ENCODE measurements at regions not wholly inside any gene's neighbourhood (a gene's known extent, or its start where the extent isn't known, plus 50 kb on each side); places are given as distances from the start of the nearest gene placed in this dataset.

DNA sequence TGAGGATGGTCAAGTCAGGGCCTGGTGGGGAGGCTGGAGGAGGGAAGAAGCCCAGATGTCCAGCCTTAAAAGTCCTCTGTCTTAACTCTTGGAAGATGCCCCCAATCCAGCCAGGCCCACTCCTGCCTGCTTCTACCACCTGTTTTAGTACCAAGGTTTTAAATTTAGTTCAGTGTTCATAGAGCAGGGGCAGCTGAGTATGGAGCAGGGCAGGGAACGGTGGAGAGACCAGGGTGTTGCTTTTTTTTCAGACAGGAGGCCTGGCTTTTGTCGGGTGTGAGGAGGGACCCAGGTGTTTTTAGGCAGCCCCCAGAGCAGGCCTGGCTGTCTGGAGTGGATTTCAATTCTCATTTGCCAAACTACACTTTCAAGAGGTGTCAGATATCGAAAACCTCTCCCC is 278.8 kb downstream of the CDC5L start:
- H3K9me3 ChIP-seq (ENCODE audit: low read depth, low read length), result no peaks in the 10 kb centered on the region
- H2AFZ ChIP-seq (ENCODE audit: low read length), result no peak overlapping the region
- H3K27ac ChIP-seq (ENCODE audit: low read depth, low read length), result no peak overlapping the region
- DNase-seq (ENCODE audit: insufficient read length, low spot score, missing footprints), result no peak
- TF ChIP-seq, protein P1, sequence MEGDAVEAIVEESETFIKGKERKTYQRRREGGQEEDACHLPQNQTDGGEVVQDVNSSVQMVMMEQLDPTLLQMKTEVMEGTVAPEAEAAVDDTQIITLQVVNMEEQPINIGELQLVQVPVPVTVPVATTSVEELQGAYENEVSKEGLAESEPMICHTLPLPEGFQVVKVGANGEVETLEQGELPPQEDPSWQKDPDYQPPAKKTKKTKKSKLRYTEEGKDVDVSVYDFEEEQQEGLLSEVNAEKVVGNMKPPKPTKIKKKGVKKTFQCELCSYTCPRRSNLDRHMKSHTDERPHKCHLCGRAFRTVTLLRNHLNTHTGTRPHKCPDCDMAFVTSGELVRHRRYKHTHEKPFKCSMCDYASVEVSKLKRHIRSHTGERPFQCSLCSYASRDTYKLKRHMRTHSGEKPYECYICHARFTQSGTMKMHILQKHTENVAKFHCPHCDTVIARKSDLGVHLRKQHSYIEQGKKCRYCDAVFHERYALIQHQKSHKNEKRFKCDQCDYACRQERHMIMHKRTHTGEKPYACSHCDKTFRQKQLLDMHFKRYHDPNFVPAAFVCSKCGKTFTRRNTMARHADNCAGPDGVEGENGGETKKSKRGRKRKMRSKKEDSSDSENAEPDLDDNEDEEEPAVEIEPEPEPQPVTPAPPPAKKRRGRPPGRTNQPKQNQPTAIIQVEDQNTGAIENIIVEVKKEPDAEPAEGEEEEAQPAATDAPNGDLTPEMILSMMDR (IDR thresholded peaks at IDR 0.05; ENCODE audit: extremely low read depth, low read depth, low read length), result no peak
- H3K27me3 ChIP-seq (ENCODE audit: insufficient read depth, low read length), result no peaks in the 10 kb centered on the region
- H3K4me2 ChIP-seq (ENCODE audit: insufficient read depth, low read length), result no peak overlapping the region
- H3K36me3 ChIP-seq (ENCODE audit: insufficient read depth, low read length), result no peaks in the 10 kb centered on the region
- peaks cover 34% of the 10 kb centered on the region for H3K4me1 ChIP-seq (ENCODE audit: insufficient read depth, low read length)
- H4K20me1 ChIP-seq (ENCODE audit: insufficient read depth, low read length), result no peaks in the 10 kb centered on the region
- no peak overlapping the region for H3K4me3 ChIP-seq (ENCODE audit: insufficient read depth, low read length)
- no peaks in the 10 kb centered on the region for H3K79me2 ChIP-seq (ENCODE audit: insufficient read depth, low read length)

DNA sequence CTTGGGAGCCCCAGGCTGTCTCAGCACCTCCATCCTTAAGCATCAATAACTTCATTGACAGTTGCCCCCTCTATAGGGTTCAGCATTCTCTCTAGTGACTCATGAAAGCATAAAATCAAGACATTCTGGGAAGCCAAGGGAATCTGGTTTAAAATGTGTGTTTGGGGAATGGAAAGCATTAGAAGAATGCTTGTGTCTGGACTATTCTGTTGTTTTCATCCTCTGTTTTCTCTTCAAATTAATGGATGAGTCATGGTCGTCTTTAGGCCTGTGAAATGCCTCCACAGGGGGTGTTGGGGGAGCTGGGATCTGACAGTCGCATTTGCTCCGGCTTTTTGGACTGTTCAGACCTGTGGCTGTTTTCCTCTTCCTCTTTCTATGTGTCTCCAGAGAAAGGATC is 279.7 kb downstream of the CDC5L start:
- Histone ChIP-seq H2AFZ (ENCODE audit: low read length) (no peak overlapping the region), H3K4me2 (ENCODE audit: insufficient read depth, low read length) (peak overlapping the region; percentile 49), H3K79me2 (ENCODE audit: insufficient read depth, low read length) (no peaks in the 10 kb centered on the region), H3K27me3 (ENCODE audit: insufficient read depth, low read length) (no peaks in the 10 kb centered on the region), H3K36me3 (ENCODE audit: insufficient read depth, low read length) (no peaks in the 10 kb centered on the region), H3K4me1 (ENCODE audit: insufficient read depth, low read length) (peaks cover 27% of the 10 kb centered on the region), H3K27ac (ENCODE audit: low read depth, low read length) (peak overlapping the region; percentile 51), H4K20me1 (ENCODE audit: insufficient read depth, low read length) (no peaks in the 10 kb centered on the region), H3K4me3 (ENCODE audit: insufficient read depth, low read length) (no peak overlapping the region), H3K9me3 (ENCODE audit: low read depth, low read length) (no peaks in the 10 kb centered on the region)
- peak; percentile 89 for DNase-seq (ENCODE audit: insufficient read length, low spot score, missing footprints)
- TF ChIP-seq, protein P1 (IDR thresholded peaks at IDR 0.05; ENCODE audit: extremely low read depth, low read depth, low read length), result no peak

DNA sequence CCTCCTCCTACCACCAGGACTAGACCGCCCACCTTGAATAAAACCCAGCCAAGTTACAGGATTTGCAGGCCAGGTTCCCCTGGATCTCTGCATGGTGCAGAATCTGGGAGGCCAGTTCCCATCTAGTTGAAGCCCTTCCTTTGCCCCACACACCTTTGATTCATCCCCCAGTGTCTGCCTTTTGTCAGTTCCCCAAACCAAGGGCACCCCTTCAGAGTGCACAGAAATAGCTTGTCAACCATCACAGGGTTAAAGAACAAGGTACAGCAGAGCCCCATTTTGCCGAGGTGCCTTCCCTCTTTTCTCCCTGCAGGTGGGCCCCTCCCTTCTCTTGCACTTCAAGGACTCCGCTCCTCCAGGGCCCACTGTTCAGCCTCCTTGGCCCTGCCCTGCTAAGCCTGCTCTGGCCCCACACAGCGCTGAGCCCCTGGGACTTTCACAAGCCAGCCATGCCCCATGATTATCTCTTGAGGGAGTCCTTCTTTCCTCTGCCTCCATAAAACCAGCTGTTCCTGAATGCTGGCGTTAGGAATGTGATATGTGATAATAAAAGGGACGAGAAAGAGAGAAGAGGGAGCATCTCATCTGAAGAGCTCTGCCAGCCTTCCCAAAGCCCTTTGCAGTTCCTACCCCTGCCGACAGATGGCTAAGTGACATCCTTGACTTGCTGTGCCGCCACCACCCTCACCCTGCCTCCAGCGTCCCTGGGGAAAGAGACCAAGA is 280.3 kb downstream of the CDC5L start:
- no peaks in the 10 kb centered on the region for H3K36me3 ChIP-seq (ENCODE audit: insufficient read depth, low read length)
- no peaks in the 10 kb centered on the region for H3K9me3 ChIP-seq (ENCODE audit: low read depth, low read length)
- no peak for DNase-seq (ENCODE audit: insufficient read length, low spot score, missing footprints)
- H3K27me3 ChIP-seq (ENCODE audit: insufficient read depth, low read length), result no peaks in the 10 kb centered on the region
- H3K27ac ChIP-seq (ENCODE audit: low read depth, low read length), result peak overlapping the region; percentile 51
- H3K4me3 ChIP-seq (ENCODE audit: insufficient read depth, low read length), result no peak overlapping the region
- peaks cover 27% of the 10 kb centered on the region for H3K4me1 ChIP-seq (ENCODE audit: insufficient read depth, low read length)
- no peaks in the 10 kb centered on the region for H4K20me1 ChIP-seq (ENCODE audit: insufficient read depth, low read length)
- TF ChIP-seq, protein P1 (IDR thresholded peaks at IDR 0.05; ENCODE audit: extremely low read depth, low read depth, low read length), result peak; percentile 39
- H3K79me2 ChIP-seq (ENCODE audit: insufficient read depth, low read length), result no peaks in the 10 kb centered on the region
- H2AFZ ChIP-seq (ENCODE audit: low read length), result no peak overlapping the region
- peak overlapping the region; percentile 49 for H3K4me2 ChIP-seq (ENCODE audit: insufficient read depth, low read length)

DNA sequence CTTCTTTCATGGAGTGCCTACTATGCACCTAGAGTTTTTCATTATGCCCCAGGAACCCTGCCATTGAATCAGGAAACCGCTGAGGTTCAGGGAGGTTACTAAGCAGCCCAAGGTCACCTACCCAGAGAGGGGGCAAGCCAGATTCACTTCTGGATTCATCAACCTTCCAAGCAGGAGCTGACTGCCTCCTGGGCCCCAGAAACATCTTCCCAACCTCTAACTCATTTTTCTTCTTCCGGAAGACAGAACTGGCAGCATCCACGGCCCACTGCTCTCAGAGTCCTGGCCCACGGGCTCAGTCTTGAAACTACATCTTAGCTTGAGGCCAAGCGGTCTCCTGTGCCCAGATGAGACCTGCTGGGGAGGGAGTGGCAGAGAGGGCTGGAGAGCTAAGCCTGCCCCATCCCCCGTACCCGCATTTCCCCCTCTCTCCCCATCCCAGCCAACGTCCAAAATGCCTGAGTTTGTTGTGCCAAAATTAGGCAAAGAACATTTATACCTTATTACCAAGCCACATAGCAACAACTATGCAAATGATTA is 281.0 kb downstream of the CDC5L start:
- Histone ChIP-seq H4K20me1 (ENCODE audit: insufficient read depth, low read length) (no peaks in the 10 kb centered on the region), H3K4me2 (ENCODE audit: insufficient read depth, low read length) (no peak overlapping the region), H3K9me3 (ENCODE audit: low read depth, low read length) (no peaks in the 10 kb centered on the region), H3K27ac (ENCODE audit: low read depth, low read length) (no peak overlapping the region), H2AFZ (ENCODE audit: low read length) (no peak overlapping the region), H3K36me3 (ENCODE audit: insufficient read depth, low read length) (no peaks in the 10 kb centered on the region), H3K4me3 (ENCODE audit: insufficient read depth, low read length) (no peak overlapping the region), H3K27me3 (ENCODE audit: insufficient read depth, low read length) (no peaks in the 10 kb centered on the region), H3K4me1 (ENCODE audit: insufficient read depth, low read length) (peaks cover 27% of the 10 kb centered on the region), H3K79me2 (ENCODE audit: insufficient read depth, low read length) (no peaks in the 10 kb centered on the region)
- TF ChIP-seq, protein P1 (IDR thresholded peaks at IDR 0.05; ENCODE audit: extremely low read depth, low read depth, low read length), result no peak
- DNase-seq (ENCODE audit: insufficient read length, low spot score, missing footprints), result no peak

All from osteoblast (primary cell).